ENCODE measurements at regions not wholly inside any gene's neighbourhood (a gene's known extent, or its start where the extent isn't known, plus 50 kb on each side); places are given as distances from the start of the nearest gene placed in this dataset.

- no peak for TF ChIP-seq CTCF (IDR thresholded peaks at IDR 0.05; ENCODE audit: insufficient read depth, low read length, poor library complexity, severe bottlenecking)
- H3K27me3 ChIP-seq (replicated peaks; ENCODE audit: control insufficient read depth, insufficient read depth, low read length): no peaks in the 10 kb centered on the region
- H3K36me3 ChIP-seq (ENCODE audit: control insufficient read depth, insufficient read depth, low read length): no peaks in the 10 kb centered on the region
- no peak for DNase-seq (ENCODE audit: extremely low read depth, insufficient read length)
- no peak overlapping the region for H3K4me3 ChIP-seq (replicated peaks; ENCODE audit: low read depth, low read length)
Observed at GRCh38 chr22:49203859-49204598, 623.6 kb downstream of the BRD1 start.

GRCh38 chr22:49203091-49203858 lies 624.4 kb downstream of the BRD1 start:
- H3K4me3 ChIP-seq (replicated peaks; ENCODE audit: low read depth, low read length): no peak overlapping the region
- DNase-seq (ENCODE audit: extremely low read depth, insufficient read length): no peak
- no peaks in the 10 kb centered on the region for H3K36me3 ChIP-seq (ENCODE audit: control insufficient read depth, insufficient read depth, low read length)
- no peaks in the 10 kb centered on the region for H3K27me3 ChIP-seq (replicated peaks; ENCODE audit: control insufficient read depth, insufficient read depth, low read length)
- TF ChIP-seq CTCF (IDR thresholded peaks at IDR 0.05; ENCODE audit: insufficient read depth, low read length, poor library complexity, severe bottlenecking): no peak

- no peak for TF ChIP-seq CTCF (IDR thresholded peaks at IDR 0.05; ENCODE audit: insufficient read depth, low read length, poor library complexity, severe bottlenecking)
- H3K36me3 ChIP-seq (ENCODE audit: control insufficient read depth, insufficient read depth, low read length): no peaks in the 10 kb centered on the region
Observed at GRCh38 chr22:49202226-49202625, 625.4 kb downstream of the BRD1 start.

GRCh38 chr22:49201046-49201970 lies 626.4 kb downstream of the BRD1 start:
- H3K4me3 ChIP-seq (replicated peaks; ENCODE audit: low read depth, low read length): no peak overlapping the region
- no peaks in the 10 kb centered on the region for H3K36me3 ChIP-seq (ENCODE audit: control insufficient read depth, insufficient read depth, low read length)
- TF ChIP-seq CTCF (IDR thresholded peaks at IDR 0.05; ENCODE audit: insufficient read depth, low read length, poor library complexity, severe bottlenecking): no peak
- no peaks in the 10 kb centered on the region for H3K27me3 ChIP-seq (replicated peaks; ENCODE audit: control insufficient read depth, insufficient read depth, low read length)
- DNase-seq (ENCODE audit: extremely low read depth, insufficient read length): no peak

More at GRCh38 chr22:49202226-49202625, 625.4 kb downstream of the BRD1 start:
- Histone ChIP-seq H3K27me3 (replicated peaks; ENCODE audit: control insufficient read depth, insufficient read depth, low read length) (no peaks in the 10 kb centered on the region), H3K4me3 (replicated peaks; ENCODE audit: low read depth, low read length) (no peak overlapping the region)
- no peak for DNase-seq (ENCODE audit: extremely low read depth, insufficient read length)

- DNase-seq (ENCODE audit: extremely low read depth, insufficient read length): no peak
- no peaks in the 10 kb centered on the region for H3K36me3 ChIP-seq (ENCODE audit: control insufficient read depth, insufficient read depth, low read length)
- no peak for TF ChIP-seq CTCF (IDR thresholded peaks at IDR 0.05; ENCODE audit: insufficient read depth, low read length, poor library complexity, severe bottlenecking)
- no peaks in the 10 kb centered on the region for H3K27me3 ChIP-seq (replicated peaks; ENCODE audit: control insufficient read depth, insufficient read depth, low read length)
- no peak overlapping the region for H3K4me3 ChIP-seq (replicated peaks; ENCODE audit: low read depth, low read length)
Observed at GRCh38 chr22:49199224-49199623, 628.4 kb downstream of the BRD1 start.
